ENCODE measurements at regions not wholly inside any gene's neighbourhood (a gene's known extent, or its start where the extent isn't known, plus 50 kb on each side); places are given as distances from the start of the nearest gene placed in this dataset.
"Not testable (repeated sequence)": the region's sequence is repeated elsewhere in the genome, so short reads cannot be mapped to it uniquely, and the experiment has no call there.

DNA sequence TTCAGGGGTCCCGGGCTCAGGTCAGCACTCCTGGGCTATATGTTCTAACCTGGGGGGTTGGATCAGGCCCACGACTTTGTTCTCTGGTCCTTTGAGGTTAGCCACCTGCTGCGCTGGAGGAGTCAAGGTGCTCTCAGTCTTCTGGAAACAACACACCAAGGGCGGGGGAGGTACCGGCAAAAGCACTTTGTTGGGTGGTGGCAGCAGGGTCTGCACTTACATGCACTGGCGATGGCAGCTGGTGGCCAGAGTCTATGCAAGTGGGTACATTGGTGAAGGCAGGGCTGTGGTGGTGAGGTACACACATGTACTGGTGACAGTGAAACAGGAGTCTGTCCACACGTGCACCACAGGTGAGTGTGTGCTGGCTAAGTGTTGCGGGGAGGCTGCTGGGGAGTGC is 194.2 kb upstream of the MAGI2 start:
- Histone ChIP-seq H3K79me2 (ENCODE audit: low read depth) (no peaks in the 10 kb centered on the region), H3K27ac (no peak overlapping the region), H3K27me3 (peaks cover 4% of the 10 kb centered on the region), H3K36me3 (no peaks in the 10 kb centered on the region), H3K9ac (no peak overlapping the region), H2AFZ (replicated peaks) (no peak overlapping the region), H3K4me3 (no peak overlapping the region), H3F3A (ENCODE audit: low read depth) (no peaks in the 10 kb centered on the region), H3K4me2 (no peak overlapping the region), H3K9me3 (ENCODE audit: low read depth) (no peaks in the 10 kb centered on the region), H4K20me1 (ENCODE audit: low read depth) (no peaks in the 10 kb centered on the region), H3K4me1 (no peaks in the 10 kb centered on the region)
- peaks cover 2% of the 10 kb centered on the region for H3K4me1 Mint-ChIP-seq
- no peaks in the 10 kb centered on the region for H3K36me3 Mint-ChIP-seq
- no peak overlapping the region for H3K27ac Mint-ChIP-seq
- H3K9me3 Mint-ChIP-seq: no peaks in the 10 kb centered on the region
- TF ChIP-seq, protein P1, sequence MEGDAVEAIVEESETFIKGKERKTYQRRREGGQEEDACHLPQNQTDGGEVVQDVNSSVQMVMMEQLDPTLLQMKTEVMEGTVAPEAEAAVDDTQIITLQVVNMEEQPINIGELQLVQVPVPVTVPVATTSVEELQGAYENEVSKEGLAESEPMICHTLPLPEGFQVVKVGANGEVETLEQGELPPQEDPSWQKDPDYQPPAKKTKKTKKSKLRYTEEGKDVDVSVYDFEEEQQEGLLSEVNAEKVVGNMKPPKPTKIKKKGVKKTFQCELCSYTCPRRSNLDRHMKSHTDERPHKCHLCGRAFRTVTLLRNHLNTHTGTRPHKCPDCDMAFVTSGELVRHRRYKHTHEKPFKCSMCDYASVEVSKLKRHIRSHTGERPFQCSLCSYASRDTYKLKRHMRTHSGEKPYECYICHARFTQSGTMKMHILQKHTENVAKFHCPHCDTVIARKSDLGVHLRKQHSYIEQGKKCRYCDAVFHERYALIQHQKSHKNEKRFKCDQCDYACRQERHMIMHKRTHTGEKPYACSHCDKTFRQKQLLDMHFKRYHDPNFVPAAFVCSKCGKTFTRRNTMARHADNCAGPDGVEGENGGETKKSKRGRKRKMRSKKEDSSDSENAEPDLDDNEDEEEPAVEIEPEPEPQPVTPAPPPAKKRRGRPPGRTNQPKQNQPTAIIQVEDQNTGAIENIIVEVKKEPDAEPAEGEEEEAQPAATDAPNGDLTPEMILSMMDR (IDR thresholded peaks at IDR 0.05): no peak
- TF ChIP-seq EZH2 (IDR thresholded peaks at IDR 0.05): no peak
- TF ChIP-seq EZH2phosphoT487 (IDR thresholded peaks at IDR 0.05): no peak
- no peak for DNase-seq (ENCODE audit: low spot score)
- no peak overlapping the region for H3K4me3 Mint-ChIP-seq
- H3K27me3 Mint-ChIP-seq (ENCODE audit: insufficient read depth, low read depth): no peaks in the 10 kb centered on the region

DNA sequence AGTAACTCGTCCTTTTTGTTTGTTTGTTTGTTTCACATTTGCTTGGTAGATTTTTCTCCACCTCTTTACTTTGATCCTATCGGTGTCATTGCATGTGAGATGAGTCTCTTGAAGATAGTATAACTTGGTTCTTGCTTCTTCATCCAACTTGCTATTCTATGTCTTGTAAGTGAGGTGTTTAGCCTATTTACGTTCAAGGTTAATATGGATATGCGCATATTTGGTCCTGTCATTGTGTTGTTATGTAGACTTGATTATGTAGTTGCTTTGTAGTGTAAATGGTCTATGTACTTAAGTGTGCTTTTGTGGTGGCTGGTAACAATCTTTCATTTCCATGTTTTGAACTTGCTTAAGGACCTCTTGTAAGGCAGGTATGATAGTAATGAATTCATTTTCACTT is 192.8 kb upstream of the MAGI2 start:
- Mint-ChIP-seq H3K36me3 (no peaks in the 10 kb centered on the region), H3K4me1 (peaks cover 2% of the 10 kb centered on the region), H3K27ac (no peak overlapping the region), H3K9me3 (no peaks in the 10 kb centered on the region), H3K4me3 (no peak overlapping the region), H3K27me3 (ENCODE audit: insufficient read depth, low read depth) (no peaks in the 10 kb centered on the region)
- TF ChIP-seq, protein P1 (IDR thresholded peaks at IDR 0.05): no peak
- TF ChIP-seq EZH2 (IDR thresholded peaks at IDR 0.05): no peak
- TF ChIP-seq EZH2phosphoT487 (IDR thresholded peaks at IDR 0.05): no peak
- Histone ChIP-seq H3K4me3 (no peak overlapping the region), H3K79me2 (ENCODE audit: low read depth) (no peaks in the 10 kb centered on the region), H3K4me1 (no peaks in the 10 kb centered on the region), H3K27me3 (peaks cover 4% of the 10 kb centered on the region), H3F3A (ENCODE audit: low read depth) (no peaks in the 10 kb centered on the region), H3K9me3 (ENCODE audit: low read depth) (no peaks in the 10 kb centered on the region), H3K4me2 (no peak overlapping the region), H3K9ac (no peak overlapping the region), H3K27ac (no peak overlapping the region), H4K20me1 (ENCODE audit: low read depth) (no peaks in the 10 kb centered on the region), H2AFZ (replicated peaks) (no peak overlapping the region), H3K36me3 (no peaks in the 10 kb centered on the region)
- DNase-seq (ENCODE audit: low spot score): no peak

DNA sequence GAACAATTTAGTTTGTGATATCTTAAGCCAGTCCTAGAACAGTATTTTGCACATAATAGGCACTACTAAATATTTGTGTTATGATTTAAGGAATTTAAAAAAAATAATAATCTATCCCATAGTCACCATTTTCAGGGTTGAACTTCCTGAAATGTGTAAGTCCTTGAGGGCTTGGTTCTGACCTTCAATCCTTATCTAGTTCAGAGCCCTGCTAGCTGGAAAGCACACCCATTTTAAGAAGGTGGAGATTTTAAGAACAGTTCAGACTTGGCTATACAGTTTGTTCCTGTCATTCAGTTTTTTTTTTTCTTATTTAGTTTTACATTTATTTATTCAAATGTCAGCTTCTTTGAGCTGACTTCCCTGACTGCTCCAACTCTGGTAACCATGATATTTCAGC is 183.4 kb upstream of the MAGI2 start:
- Histone ChIP-seq H3K27me3 (no peaks in the 10 kb centered on the region), H3K4me2 (no peak overlapping the region), H3K4me1 (no peaks in the 10 kb centered on the region), H3K9me3 (ENCODE audit: low read depth) (no peaks in the 10 kb centered on the region), H3F3A (ENCODE audit: low read depth) (no peaks in the 10 kb centered on the region), H3K27ac (no peak overlapping the region), H3K4me3 (no peak overlapping the region), H4K20me1 (ENCODE audit: low read depth) (no peaks in the 10 kb centered on the region), H3K79me2 (ENCODE audit: low read depth) (no peaks in the 10 kb centered on the region), H3K36me3 (no peaks in the 10 kb centered on the region), H2AFZ (replicated peaks) (no peak overlapping the region), H3K9ac (no peak overlapping the region)
- DNase-seq (ENCODE audit: low spot score): no peak
- H3K36me3 Mint-ChIP-seq: no peaks in the 10 kb centered on the region
- no peak for TF ChIP-seq EZH2 (IDR thresholded peaks at IDR 0.05)
- TF ChIP-seq EZH2phosphoT487 (IDR thresholded peaks at IDR 0.05): no peak
- TF ChIP-seq, protein P1 (IDR thresholded peaks at IDR 0.05): no peak
- H3K27ac Mint-ChIP-seq: no peak overlapping the region
- no peak overlapping the region for H3K4me3 Mint-ChIP-seq
- no peaks in the 10 kb centered on the region for H3K4me1 Mint-ChIP-seq
- H3K27me3 Mint-ChIP-seq (ENCODE audit: insufficient read depth, low read depth): no peaks in the 10 kb centered on the region
- no peaks in the 10 kb centered on the region for H3K9me3 Mint-ChIP-seq

DNA sequence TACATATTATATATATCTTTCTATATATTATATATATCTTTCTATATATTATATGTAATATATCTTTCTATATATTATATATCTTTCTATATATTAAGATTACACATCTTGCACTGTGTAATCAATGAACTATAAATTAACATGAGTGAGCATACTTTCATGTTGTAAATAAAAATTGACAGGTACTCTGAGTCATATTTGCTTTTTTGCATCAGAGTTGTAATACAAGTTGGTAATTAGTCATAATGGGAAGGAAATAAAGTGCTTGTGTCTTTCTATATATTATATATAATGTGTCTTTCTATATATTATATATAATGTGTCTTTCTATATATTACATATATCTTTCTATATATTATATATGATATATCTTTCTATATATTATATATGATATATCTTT is 172.5 kb upstream of the MAGI2 start:
- not testable (repeated sequence) for H3K9me3 ChIP-seq (ENCODE audit: low read depth); H2AFZ ChIP-seq (replicated peaks); H3K36me3 Mint-ChIP-seq; H3K4me2 ChIP-seq; H3K79me2 ChIP-seq (ENCODE audit: low read depth); DNase-seq (ENCODE audit: low spot score); H3F3A ChIP-seq (ENCODE audit: low read depth); H3K9me3 Mint-ChIP-seq; H3K36me3 ChIP-seq; H3K27me3 ChIP-seq; H3K27me3 Mint-ChIP-seq (ENCODE audit: insufficient read depth, low read depth); H3K27ac Mint-ChIP-seq; H3K4me1 ChIP-seq; H3K9ac ChIP-seq; H3K4me1 Mint-ChIP-seq; H3K4me3 ChIP-seq; H3K27ac ChIP-seq; H4K20me1 ChIP-seq (ENCODE audit: low read depth); H3K4me3 Mint-ChIP-seq

All from neural progenitor cell (in vitro differentiated cells).